ENCODE measurements at regions not wholly inside any gene's neighbourhood (a gene's known extent, or its start where the extent isn't known, plus 50 kb on each side); places are given as distances from the start of the nearest gene placed in this dataset.
"Not testable (repeated sequence)": the region's sequence is repeated elsewhere in the genome, so short reads cannot be mapped to it uniquely, and the experiment has no call there.

DNA sequence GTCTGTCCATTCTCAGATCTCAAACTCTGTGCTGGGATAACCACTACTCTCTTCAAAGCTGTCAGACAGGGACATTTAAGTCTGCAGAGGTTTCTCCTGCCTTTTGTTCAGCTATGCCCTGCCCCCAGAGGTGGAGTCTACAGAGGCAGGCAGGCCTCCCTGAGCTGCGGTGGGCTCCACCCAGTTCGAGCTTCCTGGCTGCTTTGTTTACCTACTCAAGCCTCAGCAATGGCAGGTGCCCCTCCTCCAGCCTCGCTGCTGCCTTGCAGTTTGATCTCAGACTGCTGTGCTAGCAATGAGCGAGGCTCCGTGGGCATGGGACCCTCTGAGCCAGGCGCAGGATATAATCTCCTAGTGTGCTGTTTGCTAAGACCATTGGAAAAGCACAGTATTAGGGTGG is 53.1 kb upstream of the HUNK start:
- not testable (repeated sequence) for DNase-seq (ENCODE audit: low read depth)

DNA sequence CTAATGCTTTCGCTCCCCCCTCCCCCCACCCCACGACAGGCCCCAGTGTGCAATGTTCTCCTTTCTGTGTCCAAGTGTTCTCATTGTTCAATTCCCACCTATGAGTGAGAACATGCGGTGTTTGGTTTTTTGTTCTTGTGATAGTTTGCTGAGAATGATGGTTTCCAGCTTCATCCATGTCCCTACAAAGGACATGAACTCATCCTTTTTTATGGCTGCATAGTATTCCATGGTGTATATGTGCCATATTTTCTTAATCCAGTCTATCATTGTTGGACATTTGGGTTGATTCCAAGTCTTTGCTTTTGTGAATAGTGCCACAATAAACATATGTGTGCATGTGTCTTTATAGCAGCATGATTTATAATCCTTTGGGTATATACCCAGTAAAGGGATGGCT is 58.5 kb upstream of the HUNK start:
- DNase-seq (ENCODE audit: low read depth): not testable (repeated sequence)

DNA sequence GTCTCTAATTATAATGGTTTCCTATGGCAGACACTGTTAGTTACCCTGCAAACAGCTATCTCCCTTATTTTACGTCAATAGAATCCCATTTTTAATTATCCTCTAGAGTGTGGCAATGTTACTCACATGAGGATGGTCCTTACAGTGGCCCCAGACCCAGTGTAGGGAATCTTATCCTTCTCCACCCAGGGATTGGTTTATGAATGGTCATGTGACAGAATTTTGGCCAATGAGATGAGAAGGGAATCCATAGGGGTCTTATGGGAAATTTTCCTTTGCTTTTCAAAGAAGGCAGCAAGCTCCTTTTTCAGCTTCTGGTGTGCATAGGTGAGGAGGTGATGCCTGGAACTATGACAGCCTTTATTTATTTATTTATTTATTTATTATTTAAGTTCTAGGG is 59.0 kb upstream of the HUNK start:
- DNase-seq (ENCODE audit: low read depth): no peak

DNA sequence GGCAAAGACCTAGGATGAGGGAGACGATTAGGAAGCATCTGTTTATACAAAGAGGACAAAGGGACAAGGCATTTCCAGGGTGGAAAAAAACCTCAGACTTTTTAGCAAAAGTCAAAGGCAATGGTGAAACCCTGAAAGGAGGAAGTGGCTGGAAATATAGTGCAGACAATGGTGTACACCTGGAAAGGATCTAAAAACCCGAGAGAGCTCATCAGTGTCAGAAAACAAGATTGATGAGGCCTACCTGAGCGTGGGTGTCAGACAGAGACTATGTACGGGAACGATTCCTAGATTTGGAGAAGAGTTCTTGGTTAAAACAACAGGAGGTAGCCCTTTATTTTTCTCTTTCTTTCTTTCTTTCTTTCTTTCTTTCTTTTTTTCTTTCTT is 68.8 kb upstream of the HUNK start:
- no peak for DNase-seq (ENCODE audit: low read depth)

DNA sequence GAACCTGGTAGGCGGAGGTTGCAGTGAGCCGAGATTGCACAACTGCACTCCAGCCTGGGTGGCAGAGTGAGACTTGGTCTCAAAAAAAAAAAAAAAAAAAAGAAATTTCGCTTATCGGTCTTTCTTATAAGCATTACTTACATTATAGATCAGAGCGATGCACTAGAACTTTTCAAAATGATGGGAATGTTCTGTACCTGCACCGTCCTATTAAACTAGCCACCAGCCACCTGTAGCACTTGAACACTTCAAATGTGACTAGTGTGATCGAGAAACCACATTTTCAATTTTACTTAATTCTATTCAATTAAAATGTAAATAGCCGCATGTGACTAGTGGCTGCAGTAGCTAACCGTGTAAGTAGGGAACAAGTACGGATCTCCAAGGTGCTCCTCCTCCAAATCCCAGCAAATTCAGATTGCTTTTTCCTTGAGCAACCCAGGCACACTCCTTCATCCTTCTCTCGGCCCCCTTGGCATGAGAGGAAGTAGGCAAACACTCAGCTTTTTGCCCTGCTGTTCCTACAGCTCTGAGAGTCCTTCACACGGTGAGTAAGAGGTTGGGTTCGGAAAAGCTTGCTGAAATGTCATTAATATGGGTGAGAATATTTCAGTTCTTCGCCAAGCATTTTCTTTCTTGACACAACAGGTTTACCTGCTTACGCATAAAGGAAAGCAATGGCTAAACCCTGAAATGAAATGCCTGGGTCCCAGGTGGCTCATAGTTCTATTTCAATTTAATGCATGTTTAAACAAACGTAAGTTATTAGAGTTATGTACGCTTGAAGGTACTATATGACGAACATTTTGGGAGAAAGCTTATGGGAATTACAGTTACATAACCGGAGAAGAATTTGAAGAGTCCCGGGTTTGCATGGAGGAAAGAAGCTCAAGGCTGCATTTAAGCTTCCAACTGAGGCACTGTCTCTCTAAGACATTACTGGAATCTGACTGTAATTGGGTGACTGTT is 69.5 kb upstream of the HUNK start:
- no peak for DNase-seq (ENCODE audit: low read depth)

DNA sequence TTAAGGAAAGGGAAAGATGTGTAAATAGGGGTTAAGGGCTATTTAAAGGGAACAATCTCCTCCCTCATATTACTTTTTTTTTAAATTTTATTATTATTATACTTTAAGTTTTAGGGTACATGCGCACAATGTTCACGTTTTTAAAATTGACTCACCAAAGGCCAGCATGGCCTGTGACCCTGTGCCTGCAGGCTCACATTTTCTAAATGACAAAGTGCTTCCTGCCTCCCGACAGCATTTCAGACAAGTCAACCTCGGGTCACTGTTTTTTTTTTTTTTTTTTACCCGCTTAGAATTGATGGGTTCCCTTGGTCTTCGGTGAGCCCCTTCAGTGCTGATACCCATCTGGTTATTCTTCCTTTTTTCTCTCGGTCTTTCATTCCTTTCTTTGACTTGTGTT is 70.4 kb upstream of the SCAF4 start:
- no peak for DNase-seq (ENCODE audit: low read depth)

DNA sequence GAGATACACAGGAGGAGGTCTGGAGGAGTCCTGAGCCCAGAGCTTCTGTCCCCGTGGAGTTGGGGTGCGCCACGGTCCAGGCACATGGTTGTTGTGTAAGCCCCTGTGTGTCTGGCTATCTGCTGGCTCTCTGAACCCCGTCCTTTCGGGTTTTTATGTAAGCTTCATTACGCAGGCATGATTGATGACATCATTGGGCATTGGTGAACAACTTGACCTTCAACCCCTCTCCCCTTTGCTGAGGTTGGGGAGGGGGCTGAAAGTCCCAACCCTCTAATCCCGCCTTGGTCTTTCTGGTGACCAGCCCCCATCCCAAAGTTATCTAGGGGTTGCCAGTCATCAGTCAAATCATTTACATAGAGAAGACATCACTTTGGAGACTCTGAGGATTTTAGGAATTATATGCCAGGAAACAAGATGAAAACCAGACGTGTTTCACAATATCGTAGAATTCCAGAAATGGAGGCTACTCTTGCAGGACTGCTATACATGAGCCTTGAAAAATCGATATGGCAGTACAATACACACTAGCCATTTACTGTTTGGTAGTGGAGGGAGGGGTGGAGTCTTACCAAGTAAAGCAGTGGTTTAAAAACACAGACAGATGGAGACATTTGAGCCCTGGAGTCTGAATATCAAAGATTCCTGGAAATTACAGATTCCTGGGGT is 69.8 kb upstream of the SCAF4 start:
- DNase-seq (ENCODE audit: low read depth): no peak

DNA sequence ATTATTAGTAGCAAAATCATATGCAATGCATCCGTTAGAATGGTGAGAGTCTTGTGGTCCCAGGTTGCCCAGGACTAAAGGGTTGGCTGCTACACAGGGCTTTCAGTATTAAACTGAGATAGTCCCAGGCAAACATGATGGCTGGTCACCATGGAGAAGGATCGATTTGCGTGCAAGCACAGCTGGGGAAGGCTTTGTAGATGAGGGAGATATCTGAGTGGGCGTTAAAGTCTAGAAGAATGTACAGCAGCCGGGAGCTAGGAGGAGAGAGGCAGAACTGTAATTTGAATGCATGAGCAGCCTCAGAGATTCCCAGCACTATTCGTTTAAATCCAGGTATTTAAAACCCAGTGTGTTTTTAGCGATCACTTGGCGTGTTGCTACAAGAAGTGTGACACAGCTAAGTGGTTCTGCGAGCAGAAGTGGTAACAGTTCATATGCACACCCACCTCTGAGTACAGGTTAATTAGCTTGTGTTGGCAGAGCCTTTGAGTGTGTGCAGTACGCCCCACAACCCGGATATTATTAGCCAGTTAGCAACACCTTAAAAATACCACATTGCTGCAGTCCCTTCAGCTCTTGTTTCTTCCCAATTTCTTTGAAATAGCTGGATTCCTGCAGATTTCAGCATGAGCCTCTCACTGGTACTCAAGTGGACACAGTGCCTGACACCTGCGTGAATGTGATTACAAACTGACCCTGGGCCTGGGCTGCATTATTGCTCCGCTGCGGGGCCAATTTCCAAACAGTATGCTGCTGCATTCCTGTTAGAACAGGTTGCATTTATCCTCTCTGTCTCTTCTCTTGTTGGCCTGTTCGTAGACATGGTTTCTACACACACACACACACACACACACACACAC is 67.2 kb upstream of the SCAF4 start:
- DNase-seq (ENCODE audit: low read depth): no peak

DNA sequence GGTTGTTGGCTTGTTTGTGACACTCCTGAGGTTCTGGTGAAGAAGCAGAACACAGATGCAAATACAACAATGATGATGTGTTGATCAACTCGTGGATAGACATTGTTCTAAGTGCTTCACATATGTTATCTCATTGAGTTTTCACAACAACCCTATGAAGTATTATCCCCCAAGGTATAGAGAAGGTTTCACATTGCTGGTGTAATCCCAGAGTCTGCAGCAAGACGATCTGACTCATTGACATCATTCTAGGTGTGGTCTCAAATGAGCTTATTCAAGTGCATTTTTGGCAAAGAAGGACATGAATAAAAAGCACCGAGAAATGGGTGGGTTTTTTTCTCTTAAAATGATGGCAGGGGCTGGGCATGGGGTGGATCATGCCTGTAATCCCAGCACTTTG is 64.1 kb upstream of the SCAF4 start:
- no peak for DNase-seq (ENCODE audit: low read depth)

DNA sequence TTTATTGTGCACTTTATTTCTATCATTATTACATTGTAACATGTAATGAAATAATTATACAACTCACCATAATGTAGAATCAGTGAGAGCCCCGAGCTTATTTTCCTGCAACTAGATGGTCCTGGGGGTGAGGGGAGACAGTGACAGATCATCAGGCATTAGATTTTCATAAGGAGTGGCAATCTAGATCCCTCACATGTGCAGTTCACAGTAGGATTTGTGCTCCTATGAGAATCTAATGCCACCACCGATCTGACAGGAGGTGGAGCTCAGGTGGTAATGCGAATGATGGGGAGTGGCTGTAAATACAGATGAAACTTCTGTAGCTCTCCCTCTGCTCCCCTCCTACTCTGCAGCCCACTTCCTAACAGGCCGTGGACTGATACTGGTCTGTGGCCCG is 58.5 kb upstream of the SCAF4 start:
- not testable (repeated sequence) for DNase-seq (ENCODE audit: low read depth)

DNA sequence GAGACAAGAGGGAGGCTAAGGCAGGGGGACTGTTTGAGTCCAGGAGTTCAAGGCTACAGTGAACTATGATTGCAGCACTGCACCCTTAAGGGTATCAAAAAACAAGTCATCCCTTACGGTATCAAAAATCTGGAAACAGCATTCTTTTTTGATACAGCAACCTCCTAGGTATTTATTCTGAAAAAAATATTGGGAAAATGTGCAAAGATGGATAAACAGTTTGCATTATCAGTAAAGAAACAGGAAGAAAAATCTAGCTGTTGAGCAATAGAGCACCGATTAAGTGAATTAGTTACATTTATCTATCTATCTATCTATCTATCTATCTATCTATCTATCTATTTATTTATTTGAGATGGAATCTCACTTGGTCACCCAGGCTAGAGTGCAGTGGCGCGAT is 56.7 kb upstream of the SCAF4 start:
- DNase-seq (ENCODE audit: low read depth): no peak

DNA sequence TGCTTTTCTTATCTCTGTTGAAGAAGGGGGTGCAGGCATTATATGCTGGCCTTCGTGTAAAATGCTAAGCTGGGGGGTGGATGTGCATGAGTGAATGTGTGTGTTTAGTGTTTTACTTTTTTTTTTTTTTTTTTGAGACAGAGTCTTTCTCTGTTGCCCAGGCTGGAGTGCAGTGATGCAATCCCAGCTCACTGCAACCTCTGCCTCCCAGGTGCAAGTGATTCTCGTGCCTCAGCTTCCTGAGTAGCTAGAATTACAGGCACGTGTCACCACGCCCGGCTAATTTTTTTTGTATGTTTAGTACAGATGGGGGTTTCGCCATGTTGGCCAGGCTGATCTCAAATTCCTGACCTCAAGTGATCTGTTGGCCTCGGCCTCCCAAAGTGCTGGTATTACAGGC is 55.8 kb upstream of the SCAF4 start:
- DNase-seq (ENCODE audit: low read depth): not testable (repeated sequence)

DNA sequence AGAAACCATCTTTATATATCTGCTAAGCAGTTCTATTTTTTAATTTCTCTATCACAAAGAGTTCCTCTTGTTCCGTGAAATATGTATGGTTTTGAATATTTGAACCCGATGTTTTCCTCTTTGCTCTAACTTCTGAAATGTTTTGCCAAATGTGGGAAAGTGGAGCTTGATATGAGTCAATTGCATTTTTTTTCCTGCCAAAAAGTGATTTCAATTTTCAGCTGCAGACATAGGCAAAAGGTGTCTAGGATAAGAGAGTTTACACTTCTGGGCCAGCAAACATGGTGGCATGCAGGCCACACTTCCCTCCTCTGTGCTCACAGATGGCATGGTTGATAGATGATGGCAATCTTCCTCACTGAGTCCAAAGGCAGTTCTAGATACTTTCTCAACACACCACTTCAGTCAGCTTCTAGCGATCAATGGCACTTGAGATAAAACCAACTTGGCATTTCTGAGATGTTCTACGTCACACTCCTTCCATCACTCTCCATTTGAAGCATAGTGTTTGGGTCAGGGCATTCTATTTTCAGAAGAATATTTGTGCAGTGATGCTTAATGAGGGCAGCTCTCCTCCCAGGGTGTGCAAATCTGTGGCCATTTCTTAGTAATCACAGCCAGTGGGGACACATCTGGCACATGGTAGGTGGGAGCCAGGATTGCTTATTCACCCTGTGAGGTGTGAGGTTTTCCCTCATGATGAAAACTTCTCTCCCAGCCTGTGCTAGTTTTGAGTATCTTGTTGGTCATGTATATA is 54.4 kb upstream of the SCAF4 start:
- DNase-seq (ENCODE audit: low read depth): no peak

DNA sequence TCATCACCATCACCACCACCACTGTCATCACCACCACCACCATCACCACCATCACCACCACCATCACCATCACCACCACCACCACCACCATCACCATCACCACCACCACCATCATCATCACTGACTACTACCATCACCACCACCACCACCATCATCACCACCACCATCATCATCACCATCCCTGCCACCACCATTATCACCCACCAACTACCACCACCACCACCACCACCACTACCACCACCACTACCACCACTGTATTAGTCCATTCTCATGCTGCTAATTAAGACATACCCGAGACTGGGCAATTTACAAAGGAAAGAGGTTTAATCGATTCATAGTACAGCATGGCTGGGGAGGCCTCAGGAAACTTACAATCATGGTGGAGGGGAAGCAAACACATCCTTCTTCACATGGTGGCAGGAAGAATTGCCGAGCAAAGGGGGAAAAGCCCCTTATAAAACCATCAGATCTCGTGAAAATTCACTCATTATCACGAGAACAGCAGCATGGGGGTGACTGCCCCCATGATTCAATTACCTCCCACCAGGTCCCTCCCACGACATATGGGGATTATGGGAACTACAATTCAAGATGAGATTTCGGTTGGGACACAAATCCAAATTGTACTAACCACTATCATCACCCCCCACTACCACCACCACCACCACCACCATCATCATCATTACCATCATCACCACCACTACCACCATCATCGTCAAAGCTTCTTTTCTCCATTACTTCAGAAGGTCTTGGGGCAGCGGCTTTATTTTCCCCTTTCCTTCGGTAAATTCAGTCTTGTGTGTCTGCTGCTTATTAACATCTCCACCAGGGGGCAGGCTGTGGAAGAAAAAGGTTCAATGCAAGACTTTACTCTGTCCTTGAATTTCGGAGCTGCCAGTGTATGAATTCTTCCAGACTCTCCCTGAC is 53.6 kb upstream of the SCAF4 start:
- peak; percentile 9 for DNase-seq (ENCODE audit: low read depth)

DNA sequence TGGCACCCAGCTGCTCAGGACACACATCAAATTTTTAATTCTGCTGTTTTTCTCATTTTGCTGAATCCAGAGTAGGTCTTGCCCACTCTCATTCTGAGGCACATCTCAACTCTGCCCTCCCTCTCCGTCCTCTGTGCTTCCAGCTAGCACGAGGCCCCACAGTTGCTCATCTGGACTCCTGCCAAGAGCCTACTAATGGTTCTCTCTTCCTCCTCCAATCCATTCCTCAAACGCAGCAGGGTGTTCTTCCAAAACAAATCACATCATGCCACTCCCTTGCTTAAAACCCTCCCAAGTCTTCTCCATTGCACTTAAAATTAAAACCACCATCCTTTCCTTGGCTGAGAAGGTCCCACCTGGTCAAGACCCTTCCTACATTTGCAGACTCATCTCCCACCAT is 49.8 kb upstream of the SCAF4 start:
- DNase-seq (ENCODE audit: low read depth): peak; percentile 9
